ENCODE measurements at regions not wholly inside any gene's neighbourhood (a gene's known extent, or its start where the extent isn't known, plus 50 kb on each side); places are given as distances from the start of the nearest gene placed in this dataset.

GRCh38 chr21:18715606-18716005 lies 312.0 kb upstream of the TMPRSS15 start:
- H3K27ac ChIP-seq (ENCODE audit: low read length) = no peak overlapping the region
- TF ChIP-seq, protein P1, sequence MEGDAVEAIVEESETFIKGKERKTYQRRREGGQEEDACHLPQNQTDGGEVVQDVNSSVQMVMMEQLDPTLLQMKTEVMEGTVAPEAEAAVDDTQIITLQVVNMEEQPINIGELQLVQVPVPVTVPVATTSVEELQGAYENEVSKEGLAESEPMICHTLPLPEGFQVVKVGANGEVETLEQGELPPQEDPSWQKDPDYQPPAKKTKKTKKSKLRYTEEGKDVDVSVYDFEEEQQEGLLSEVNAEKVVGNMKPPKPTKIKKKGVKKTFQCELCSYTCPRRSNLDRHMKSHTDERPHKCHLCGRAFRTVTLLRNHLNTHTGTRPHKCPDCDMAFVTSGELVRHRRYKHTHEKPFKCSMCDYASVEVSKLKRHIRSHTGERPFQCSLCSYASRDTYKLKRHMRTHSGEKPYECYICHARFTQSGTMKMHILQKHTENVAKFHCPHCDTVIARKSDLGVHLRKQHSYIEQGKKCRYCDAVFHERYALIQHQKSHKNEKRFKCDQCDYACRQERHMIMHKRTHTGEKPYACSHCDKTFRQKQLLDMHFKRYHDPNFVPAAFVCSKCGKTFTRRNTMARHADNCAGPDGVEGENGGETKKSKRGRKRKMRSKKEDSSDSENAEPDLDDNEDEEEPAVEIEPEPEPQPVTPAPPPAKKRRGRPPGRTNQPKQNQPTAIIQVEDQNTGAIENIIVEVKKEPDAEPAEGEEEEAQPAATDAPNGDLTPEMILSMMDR (IDR thresholded peaks at IDR 0.05; ENCODE audit: borderline replicate concordance, extremely low read depth, low read length, poor library complexity, severe bottlenecking) = no peak
- no peak for TF ChIP-seq EZH2 (IDR thresholded peaks at IDR 0.05; ENCODE audit: borderline replicate concordance, low read depth, low read length, severe bottlenecking)
- no peak for ATAC-seq (ENCODE audit: insufficient read depth, low read depth)

DNA sequence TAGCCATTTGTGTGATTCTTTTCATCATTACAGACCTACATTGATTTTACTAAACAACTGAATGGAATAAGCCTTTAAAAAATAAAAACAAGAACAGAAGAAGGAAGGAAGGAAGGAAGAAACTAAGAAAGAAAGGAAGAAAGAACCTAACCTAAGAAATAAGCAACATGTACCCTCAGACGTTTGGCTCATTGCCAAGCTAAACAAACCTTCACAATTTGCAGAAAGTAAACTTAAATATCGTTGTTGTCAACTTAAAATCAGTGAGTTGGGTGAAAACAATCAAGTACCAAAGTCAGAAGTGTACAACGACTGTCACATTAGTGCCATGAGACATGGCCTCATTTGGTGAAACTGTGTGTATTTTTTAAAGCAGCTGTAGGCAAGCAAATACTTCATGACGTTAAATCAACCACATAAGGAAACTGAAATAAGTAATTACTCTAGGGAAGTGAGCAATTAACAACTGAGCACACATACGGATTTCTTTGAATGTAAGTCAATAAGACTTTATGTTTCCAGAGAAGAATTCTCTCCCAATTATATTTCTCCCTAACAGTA lies 313.1 kb upstream of the TMPRSS15 start:
- no peak overlapping the region for H3K4me3 ChIP-seq (ENCODE audit: low read depth in 1 of 2, low read length in 2 of 2)
- H3K79me2 ChIP-seq (ENCODE audit: insufficient read depth, low read length) = no peaks in the 10 kb centered on the region
- no peaks in the 10 kb centered on the region for H3K4me1 ChIP-seq (ENCODE audit: insufficient read depth, low read length)
- no peaks in the 10 kb centered on the region for H4K20me1 ChIP-seq (ENCODE audit: insufficient read depth, low read length)
- TF ChIP-seq, protein P1 (IDR thresholded peaks at IDR 0.05; ENCODE audit: borderline replicate concordance, extremely low read depth, low read length, poor library complexity, severe bottlenecking) = no peak
- TF ChIP-seq EZH2 (IDR thresholded peaks at IDR 0.05; ENCODE audit: borderline replicate concordance, low read depth, low read length, severe bottlenecking) = no peak
- H3K9me3 ChIP-seq (ENCODE audit: insufficient read depth, low read length, severe bottlenecking) = no peaks in the 10 kb centered on the region
- H3K27me3 ChIP-seq (ENCODE audit: insufficient read depth, low read length, poor library complexity) = no peaks in the 10 kb centered on the region
- H3K27ac ChIP-seq (ENCODE audit: low read length) = no peak overlapping the region
- H3K4me2 ChIP-seq (ENCODE audit: insufficient read depth, low read length) = no peak overlapping the region
- H3K36me3 ChIP-seq (ENCODE audit: insufficient read depth, low read length) = no peaks in the 10 kb centered on the region
- ATAC-seq (ENCODE audit: insufficient read depth, low read depth) = no peak
- no peak overlapping the region for H3K9ac ChIP-seq (ENCODE audit: low read depth, low read length)
- no peak for DNase-seq
- H2AFZ ChIP-seq (ENCODE audit: low read depth, low read length) = no peak overlapping the region

More at GRCh38 chr21:18715606-18716005, 312.0 kb upstream of the TMPRSS15 start:
- Histone ChIP-seq H3K79me2 (ENCODE audit: insufficient read depth, low read length) (no peaks in the 10 kb centered on the region), H3K27me3 (ENCODE audit: insufficient read depth, low read length, poor library complexity) (no peaks in the 10 kb centered on the region), H3K4me2 (ENCODE audit: insufficient read depth, low read length) (no peak overlapping the region), H3K4me1 (ENCODE audit: insufficient read depth, low read length) (no peaks in the 10 kb centered on the region), H3K9me3 (ENCODE audit: insufficient read depth, low read length, severe bottlenecking) (no peaks in the 10 kb centered on the region), H2AFZ (ENCODE audit: low read depth, low read length) (no peak overlapping the region), H3K9ac (ENCODE audit: low read depth, low read length) (no peak overlapping the region), H3K36me3 (ENCODE audit: insufficient read depth, low read length) (no peaks in the 10 kb centered on the region), H3K4me3 (ENCODE audit: low read depth in 1 of 2, low read length in 2 of 2) (no peak overlapping the region), H4K20me1 (ENCODE audit: insufficient read depth, low read length) (no peaks in the 10 kb centered on the region)
- DNase-seq = no peak

- no peak overlapping the region for H3K27ac ChIP-seq (ENCODE audit: low read length)
- H3K4me2 ChIP-seq (ENCODE audit: insufficient read depth, low read length) = no peak overlapping the region
- no peak overlapping the region for H2AFZ ChIP-seq (ENCODE audit: low read depth, low read length)
- H3K36me3 ChIP-seq (ENCODE audit: insufficient read depth, low read length) = no peaks in the 10 kb centered on the region
- ATAC-seq (ENCODE audit: insufficient read depth, low read depth) (no peak), DNase-seq (no peak)
- H3K9ac ChIP-seq (ENCODE audit: low read depth, low read length) = no peak overlapping the region
- H3K4me1 ChIP-seq (ENCODE audit: insufficient read depth, low read length) = no peaks in the 10 kb centered on the region
- no peaks in the 10 kb centered on the region for H3K27me3 ChIP-seq (ENCODE audit: insufficient read depth, low read length, poor library complexity)
- no peaks in the 10 kb centered on the region for H4K20me1 ChIP-seq (ENCODE audit: insufficient read depth, low read length)
- H3K4me3 ChIP-seq (ENCODE audit: low read depth in 1 of 2, low read length in 2 of 2) = no peak overlapping the region
- no peaks in the 10 kb centered on the region for H3K9me3 ChIP-seq (ENCODE audit: insufficient read depth, low read length, severe bottlenecking)
- H3K79me2 ChIP-seq (ENCODE audit: insufficient read depth, low read length) = no peaks in the 10 kb centered on the region
- TF ChIP-seq, protein P1 (IDR thresholded peaks at IDR 0.05; ENCODE audit: borderline replicate concordance, extremely low read depth, low read length, poor library complexity, severe bottlenecking) = no peak
- no peak for TF ChIP-seq EZH2 (IDR thresholded peaks at IDR 0.05; ENCODE audit: borderline replicate concordance, low read depth, low read length, severe bottlenecking)
These were observed 318.6 kb upstream of the TMPRSS15 start for GRCh38 chr21:18722193-18722592.

All from DND-41 (cell line).